Prostate gland (tissue), 2 donors: ENCODE measurements at regions not wholly inside any gene's neighbourhood (a gene's known extent, or its start where the extent isn't known, plus 50 kb on each side); places are given as distances from the start of the nearest gene placed in this dataset.
A peak's percentile ranks its signal among the peaks of the same experiment; 100 is the strongest.

Experiments used
- DNase-seq: peaks from one replicate; pipeline ENCODE4 v3.0.0-alpha.2; 2019; ENCODE audit warnings: low spot score
- H3K27ac ChIP-seq, 2 donors: fragments of 200-600 bp; sonication (generic); 2 replicates each; pipeline ENCODE4 v1.5.1; 2017 to 2019
- H3K27me3 ChIP-seq: fragments of 200-600 bp; sonication (generic); replicated peaks from 2 replicates; pipeline ENCODE4 v1.5.1; 2019; ENCODE audit not compliant: insufficient read depth
- H3K36me3 ChIP-seq, 2 donors: fragments of 200-600 bp; sonication (generic); 1 replicate in 1 of 2; 2 replicates in 1 of 2; pipeline versions ENCODE4 v1.5.1 to v1.8.1; 2017 to 2019
- H3K4me1 ChIP-seq: fragments of 200-600 bp; sonication (generic); replicated peaks from 2 replicates; pipeline ENCODE4 v1.5.1; 2019
- H3K4me3 ChIP-seq, 2 donors: fragments of 200-600 bp; sonication (generic); 2 replicates each; pipeline ENCODE4 v1.5.1; 2017 to 2019
- H3K9me3 ChIP-seq: fragments of 200-600 bp; sonication (generic); 2 replicates; pipeline ENCODE4 v1.5.1; 2017
- POLR2A ChIP-seq: fragments of 450-650 bp; IDR thresholded peaks from one replicate; pipeline ENCODE4 v1.6.1; 2016; ENCODE audit warnings: antibody characterized with exemption, mild to moderate bottlenecking
- POLR2AphosphoS5 ChIP-seq: sonication (generic); formaldehyde crosslinking; IDR thresholded peaks from one replicate; pipeline ENCODE4 v1.6.1; 2017; ENCODE audit warnings: antibody characterized with exemption
- WGBS: methylation state at CpG from one replicate; pipeline ENCODE4 v1.1.5; 2018; 5-methylcytosine and 5-hydroxymethylcytosine counted together
- intact Hi-C: fragments of 100-400 bp; cut with DNase I; formaldehyde crosslinking; loops from one replicate; pipeline ENCODE4 v1.14.2; 2022
- TF ChIP-seq, protein P1 (sequence below), 4 experiments: fragments of 200-600 bp in 2 of 4; fragments of 450-650 bp in 2 of 4; sonication (generic) in 2 of 4; IDR thresholded peaks; 1 replicate in 3 of 4; 2 replicates in 1 of 4; pipeline ENCODE4 v1.5.1; 2016 to 2019; ENCODE audit warnings: antibody characterized with exemption in 4 of 4, mild to moderate bottlenecking in 2 of 4, moderate library complexity in 2 of 4

DNA sequence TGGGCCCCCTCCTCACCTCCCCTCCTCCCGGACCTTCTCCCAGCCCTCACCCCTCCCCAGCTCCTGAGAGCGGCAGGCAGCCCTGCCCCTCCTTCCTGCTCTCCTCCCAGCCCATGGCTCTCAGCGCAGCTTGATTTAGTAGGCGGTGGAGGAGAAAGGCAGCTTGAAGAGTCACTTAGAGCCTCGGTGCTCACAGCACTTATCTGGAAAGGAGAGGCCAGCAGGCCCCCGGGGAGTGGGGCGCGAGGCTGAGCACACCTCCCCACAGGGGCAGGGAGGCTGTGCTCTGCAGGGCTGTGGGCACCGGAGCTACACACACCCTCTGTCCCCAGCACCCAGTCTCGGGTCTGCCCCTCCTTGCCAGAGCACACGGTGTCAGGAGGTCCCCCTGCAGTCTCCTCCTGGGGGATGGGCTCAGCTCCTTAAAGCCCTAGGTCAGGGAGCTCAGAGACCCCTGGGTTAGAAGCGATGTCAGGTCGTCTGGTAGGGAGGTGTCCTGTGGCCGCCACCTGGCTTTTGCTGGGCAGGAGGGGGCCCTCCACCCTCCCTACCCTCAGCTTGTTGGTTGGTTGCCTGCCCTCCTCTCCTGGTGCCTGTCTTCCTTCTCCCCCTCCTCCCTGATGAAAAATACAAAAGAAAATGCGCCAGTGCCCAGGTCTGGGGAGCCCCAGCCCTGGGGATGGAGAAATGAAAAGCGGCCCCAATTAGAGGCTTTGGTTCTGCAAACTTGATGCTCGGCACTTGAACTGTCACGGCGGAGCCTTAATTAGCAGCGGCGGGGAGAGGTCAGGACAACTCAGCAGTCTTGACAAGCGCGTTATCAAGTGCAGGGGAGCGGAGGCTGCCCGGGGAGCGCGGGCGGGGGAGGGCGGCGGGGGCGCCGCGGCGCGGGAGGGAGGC, 151.1 kb upstream of the GSE1 start:
- Histone ChIP-seq H3K9me3 (no peaks in the 10 kb centered on the region), H3K36me3 (no peaks in the 10 kb centered on the region), H3K4me1 (peaks cover 3% of the 10 kb centered on the region), H3K27me3 (no peaks in the 10 kb centered on the region), H3K4me3 (peak overlapping the region; percentile 17 to 24), H3K27ac (peak overlapping the region; percentile 40 to 61)
- DNase-seq = no peak
- TF ChIP-seq POLR2AphosphoS5 (no peak), POLR2A (no peak)
- TF ChIP-seq, protein P1, sequence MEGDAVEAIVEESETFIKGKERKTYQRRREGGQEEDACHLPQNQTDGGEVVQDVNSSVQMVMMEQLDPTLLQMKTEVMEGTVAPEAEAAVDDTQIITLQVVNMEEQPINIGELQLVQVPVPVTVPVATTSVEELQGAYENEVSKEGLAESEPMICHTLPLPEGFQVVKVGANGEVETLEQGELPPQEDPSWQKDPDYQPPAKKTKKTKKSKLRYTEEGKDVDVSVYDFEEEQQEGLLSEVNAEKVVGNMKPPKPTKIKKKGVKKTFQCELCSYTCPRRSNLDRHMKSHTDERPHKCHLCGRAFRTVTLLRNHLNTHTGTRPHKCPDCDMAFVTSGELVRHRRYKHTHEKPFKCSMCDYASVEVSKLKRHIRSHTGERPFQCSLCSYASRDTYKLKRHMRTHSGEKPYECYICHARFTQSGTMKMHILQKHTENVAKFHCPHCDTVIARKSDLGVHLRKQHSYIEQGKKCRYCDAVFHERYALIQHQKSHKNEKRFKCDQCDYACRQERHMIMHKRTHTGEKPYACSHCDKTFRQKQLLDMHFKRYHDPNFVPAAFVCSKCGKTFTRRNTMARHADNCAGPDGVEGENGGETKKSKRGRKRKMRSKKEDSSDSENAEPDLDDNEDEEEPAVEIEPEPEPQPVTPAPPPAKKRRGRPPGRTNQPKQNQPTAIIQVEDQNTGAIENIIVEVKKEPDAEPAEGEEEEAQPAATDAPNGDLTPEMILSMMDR (IDR thresholded peaks at IDR 0.05) = no peak
- intact Hi-C loops = no loop called here
- WGBS = 9% methylated on average over 29 of the region's 35 CpGs

DNA sequence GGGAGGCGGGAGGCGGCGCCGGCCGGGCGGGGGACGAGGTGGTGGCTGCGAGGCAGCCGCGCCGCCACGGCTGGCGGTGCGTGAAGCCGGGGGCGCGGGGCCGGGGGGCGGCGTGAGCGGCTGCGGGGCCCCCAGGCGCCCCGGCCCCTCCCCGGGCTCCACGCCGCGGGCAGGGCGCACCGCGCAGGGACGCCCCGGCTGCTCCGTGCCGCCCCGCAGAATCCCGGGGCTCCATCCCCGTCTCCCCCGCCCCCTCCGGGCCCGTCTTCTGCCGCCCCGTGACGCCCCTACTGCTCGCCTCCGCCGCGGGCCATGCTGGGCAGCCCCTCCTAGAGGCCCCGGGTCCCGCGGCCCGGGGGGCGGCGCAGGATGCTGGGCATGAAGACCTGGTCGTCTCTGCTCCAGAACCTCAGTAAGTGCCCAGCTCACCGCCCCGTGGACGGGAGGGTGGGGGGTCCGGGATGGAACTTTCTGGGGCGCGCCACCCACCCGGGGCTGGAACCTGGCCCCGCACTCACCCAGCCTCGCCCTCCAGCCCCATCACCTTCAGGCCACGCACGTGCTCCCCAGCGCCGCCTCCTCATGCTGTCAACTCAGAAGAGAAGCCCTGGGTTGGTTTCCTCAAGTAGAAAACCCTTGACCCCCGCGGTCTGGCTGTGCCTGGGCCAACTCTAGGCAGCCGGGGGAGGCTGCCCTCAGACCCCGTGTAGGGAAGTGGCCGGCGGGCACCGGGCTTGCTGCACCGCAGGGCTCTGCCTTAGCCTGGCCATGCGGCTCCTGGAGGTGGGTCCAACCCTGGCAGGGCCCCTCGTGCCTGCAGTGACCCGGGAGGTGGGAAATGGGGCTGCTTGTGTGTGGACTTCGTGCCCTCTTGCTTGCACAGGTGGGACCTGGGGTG, 150.2 kb upstream of the GSE1 start:
- no peaks in the 10 kb centered on the region for H3K36me3 ChIP-seq
- no peaks in the 10 kb centered on the region for H3K9me3 ChIP-seq
- intact Hi-C loops = no loop called here
- peak overlapping the region in 1 of 2 donors; percentile 41 for H3K27ac ChIP-seq
- DNase-seq = no peak
- peaks cover 3% of the 10 kb centered on the region for H3K4me1 ChIP-seq
- H3K4me3 ChIP-seq = peak overlapping the region; percentile 24 to 33
- no peak for TF ChIP-seq POLR2A
- no peak for TF ChIP-seq POLR2AphosphoS5
- TF ChIP-seq, protein P1 (IDR thresholded peaks at IDR 0.05) = no peak
- no peaks in the 10 kb centered on the region for H3K27me3 ChIP-seq
- WGBS = 33% methylated on average over 39 of the region's 80 CpGs

DNA sequence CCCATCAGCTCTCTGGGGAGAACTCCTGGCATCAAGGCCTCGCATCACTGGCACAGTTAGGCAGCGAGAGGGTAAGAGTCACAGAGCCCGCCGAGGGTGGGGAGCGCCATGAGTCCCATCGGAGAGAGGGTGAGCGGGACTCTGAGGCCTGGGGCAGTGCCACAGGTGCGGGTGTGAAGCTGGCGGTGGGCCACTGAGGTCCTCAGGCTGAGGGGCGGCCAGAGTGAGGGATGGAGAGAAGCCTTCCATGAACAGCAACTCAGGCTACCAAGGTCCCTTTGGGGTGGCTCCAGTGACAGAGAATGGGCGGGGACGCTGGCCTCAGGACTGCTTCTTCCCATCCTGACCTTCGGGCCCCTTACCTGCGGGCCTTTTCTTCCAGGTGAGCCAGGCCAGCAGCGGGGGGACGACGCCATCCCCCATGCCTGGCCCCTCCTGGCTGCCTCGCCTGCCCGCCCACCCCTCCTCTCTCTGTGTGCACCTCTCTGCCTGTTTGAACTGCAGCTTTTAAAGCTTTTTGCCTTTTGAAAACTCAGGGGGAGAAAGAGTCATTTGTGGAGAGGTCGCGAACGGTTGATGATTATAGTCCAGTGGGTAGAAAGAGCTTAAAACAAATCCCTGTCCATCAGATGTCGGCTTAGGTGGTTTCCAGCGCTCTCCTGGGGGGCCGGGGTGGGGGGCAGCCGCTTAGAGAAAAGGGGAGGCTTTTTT, 149.3 kb upstream of the GSE1 start:
- Histone ChIP-seq H3K4me1 (peaks cover 3% of the 10 kb centered on the region), H3K27ac (no peak overlapping the region), H3K36me3 (no peaks in the 10 kb centered on the region), H3K27me3 (no peaks in the 10 kb centered on the region), H3K4me3 (no peak overlapping the region), H3K9me3 (no peaks in the 10 kb centered on the region)
- TF ChIP-seq POLR2A (no peak), POLR2AphosphoS5 (no peak)
- TF ChIP-seq, protein P1 (IDR thresholded peaks at IDR 0.05) = no peak
- intact Hi-C loops = no loop called here
- no peak for DNase-seq
- WGBS = 84% methylated on average over 26 of the region's 26 CpGs

DNA sequence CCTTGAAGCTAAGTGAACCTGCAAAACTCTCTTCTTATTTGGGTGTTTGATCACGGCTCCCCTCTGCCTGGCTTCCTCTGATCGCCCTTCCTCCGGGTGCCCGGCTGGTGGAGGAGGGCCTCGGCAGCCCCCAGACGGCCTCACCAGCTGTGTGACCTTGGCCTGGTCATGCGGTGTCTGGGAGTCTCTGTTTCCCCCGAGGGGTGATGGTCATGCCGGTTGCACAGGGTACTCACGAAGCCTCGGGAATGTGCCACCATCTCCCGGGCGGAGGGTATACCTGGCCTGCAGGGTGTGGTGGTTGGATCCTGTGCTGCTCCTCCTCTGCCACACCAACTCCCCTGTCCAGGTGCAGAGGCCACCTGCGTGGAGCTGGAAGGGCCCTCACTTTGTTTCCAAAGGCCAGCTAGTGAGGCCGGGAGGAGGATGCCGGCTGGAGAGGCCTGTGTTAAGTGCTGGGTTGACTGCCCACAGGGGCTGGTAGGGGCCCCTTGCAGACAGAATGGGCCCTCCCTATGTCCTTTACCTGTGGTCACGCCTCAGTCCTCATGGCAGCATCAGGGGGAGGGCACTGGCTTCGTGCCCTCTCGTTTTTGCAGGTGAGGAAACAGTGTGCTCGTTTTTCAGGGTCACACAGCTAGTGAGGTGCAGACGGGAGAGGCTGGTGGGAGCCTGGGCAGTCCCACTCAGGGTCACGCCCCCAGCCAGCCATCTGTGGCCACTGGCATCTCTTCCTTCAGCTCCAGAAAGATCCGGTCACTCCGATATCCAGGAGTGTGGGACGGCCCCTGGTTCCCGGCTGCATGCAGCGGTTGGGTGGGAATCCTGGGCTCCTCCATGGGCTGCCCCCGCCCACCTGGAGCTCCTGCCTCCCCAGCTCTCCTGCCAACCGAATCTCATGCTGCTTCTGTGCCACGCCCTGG, 148.5 kb upstream of the GSE1 start:
- whole genome bisulfite sequencing = 86% methylated on average over 30 of the region's 30 CpGs
- Histone ChIP-seq H3K36me3 (no peaks in the 10 kb centered on the region), H3K9me3 (no peaks in the 10 kb centered on the region), H3K4me3 (no peak overlapping the region), H3K4me1 (peaks cover 3% of the 10 kb centered on the region), H3K27me3 (no peaks in the 10 kb centered on the region), H3K27ac (peak overlapping the region in 1 of 2 donors; percentile 23)
- intact Hi-C loops = loop anchor here (5.0 kb wide), 1 partner anchor 148 kb away; the partner anchor contains the start of gene GSE1
- DNase-seq = no peak
- TF ChIP-seq, protein P1 (IDR thresholded peaks at IDR 0.05) = no peak
